Hepatocyte (in vitro differentiated cells): ENCODE measurements at regions not wholly inside any gene's neighbourhood (a gene's known extent, or its start where the extent isn't known, plus 50 kb on each side); places are given as distances from the start of the nearest gene placed in this dataset.

Experiments
- DNase-seq: peaks from one replicate; pipeline ENCODE4 v3.0.0-alpha.2; 2016; ENCODE audit warnings: low spot score
- H2AFZ ChIP-seq: fragments of 200-600 bp; sonication (generic); 2 replicates; pipeline ENCODE4 v1.6.0; 2016; ENCODE audit warnings: antibody characterized with exemption, mild to moderate bottlenecking
- H3K27ac ChIP-seq: fragments of 200-600 bp; sonication (generic); 2 replicates; pipeline ENCODE4 v1.5.1; 2016; ENCODE audit warnings: mild to moderate bottlenecking
- H3K27me3 ChIP-seq: fragments of 200-600 bp; sonication (generic); 2 replicates; pipeline ENCODE4 v1.6.1; 2016
- H3K36me3 ChIP-seq: fragments of 200-600 bp; sonication (generic); replicated peaks from 2 replicates; pipeline ENCODE4 v1.5.1; 2016; ENCODE audit warnings: low read depth; ENCODE audit not compliant: insufficient read depth
- H3K4me1 ChIP-seq: fragments of 200-600 bp; sonication (generic); 2 replicates; pipeline ENCODE4 v1.5.1; 2016; ENCODE audit warnings: mild to moderate bottlenecking, moderate library complexity; ENCODE audit not compliant: insufficient read depth
- H3K4me2 ChIP-seq: fragments of 200-600 bp; sonication (generic); 2 replicates; pipeline ENCODE4 v1.6.0; 2016
- H3K4me3 ChIP-seq: fragments of 200-600 bp; sonication (generic); 2 replicates; pipeline ENCODE4 v1.5.1; 2016; ENCODE audit warnings: mild to moderate bottlenecking
- H3K79me2 ChIP-seq: fragments of 200-600 bp; sonication (generic); 2 replicates; pipeline ENCODE4 v1.6.0; 2017; ENCODE audit warnings: mild to moderate bottlenecking
- H3K9me2 ChIP-seq: fragments of 200-600 bp; sonication (generic); replicated peaks from 2 replicates; pipeline ENCODE4 v1.6.0; 2017; ENCODE audit warnings: mild to moderate bottlenecking; ENCODE audit not compliant: insufficient read depth
- H3K9me3 ChIP-seq: fragments of 200-600 bp; sonication (generic); 2 replicates; pipeline ENCODE4 v1.5.1; 2016; ENCODE audit warnings: low read depth, mild to moderate bottlenecking
- H4K20me1 ChIP-seq: fragments of 200-600 bp; sonication (generic); 2 replicates; pipeline ENCODE4 v1.6.0; 2016; ENCODE audit warnings: mild to moderate bottlenecking; ENCODE audit not compliant: insufficient read depth, poor library complexity, severe bottlenecking
- EZH2 ChIP-seq: fragments of 200-600 bp; sonication (generic); IDR thresholded peaks from 2 replicates; pipeline ENCODE4 v1.6.1; 2016; ENCODE audit warnings: antibody characterized with exemption, mild to moderate bottlenecking, borderline replicate concordance
- EZH2phosphoT487 ChIP-seq: fragments of 200-600 bp; sonication (generic); IDR thresholded peaks from one replicate; pipeline ENCODE4 v1.6.1; 2018; ENCODE audit warnings: antibody characterized with exemption, mild to moderate bottlenecking, low read depth, moderate library complexity; ENCODE audit not compliant: unreplicated experiment, severe bottlenecking
- WGBS: methylation state at CpG from one replicate; pipeline ENCODE4 v1.1.6; 2016; ENCODE audit warnings: low lambda C conversion rate; ENCODE audit errors: missing lambda C conversion rate; 5-methylcytosine and 5-hydroxymethylcytosine counted together
- TF ChIP-seq, protein P1 (sequence below): fragments of 200-600 bp; sonication (generic); IDR thresholded peaks from 2 replicates; pipeline ENCODE4 v1.5.1; 2016; ENCODE audit warnings: antibody characterized with exemption, mild to moderate bottlenecking; ENCODE audit not compliant: poor library complexity

DNA sequence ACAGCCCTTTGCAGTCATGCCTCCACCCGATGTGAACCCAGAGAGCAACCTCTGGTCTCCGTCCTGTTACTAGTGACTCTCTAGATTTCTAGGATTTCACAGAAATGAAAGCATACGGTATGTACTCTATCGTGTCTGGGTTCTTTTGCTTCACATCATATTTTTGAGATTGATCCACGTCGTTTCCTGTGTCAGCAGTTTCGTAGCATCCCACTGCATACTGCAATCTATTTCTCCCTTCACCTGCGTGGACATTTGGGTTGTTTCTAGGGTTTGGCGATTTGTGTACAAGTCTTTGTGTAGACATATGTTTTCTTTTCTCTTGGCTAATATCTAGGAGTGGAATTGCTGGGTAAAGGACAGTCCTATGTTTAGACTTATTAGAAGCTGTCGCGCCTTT lies 119.8 kb upstream of the PCBD1 start:
- Histone ChIP-seq H3K4me1 (no peaks in the 10 kb centered on the region), H3K4me2 (no peak overlapping the region), H3K36me3 (no peaks in the 10 kb centered on the region), H3K9me2 (no peaks in the 10 kb centered on the region), H4K20me1 (no peaks in the 10 kb centered on the region), H3K27me3 (no peaks in the 10 kb centered on the region), H2AFZ (no peak overlapping the region), H3K79me2 (no peaks in the 10 kb centered on the region), H3K9me3 (no peaks in the 10 kb centered on the region), H3K4me3 (no peak overlapping the region), H3K27ac (no peak overlapping the region)
- TF ChIP-seq EZH2 (no peak), EZH2phosphoT487 (no peak)
- TF ChIP-seq, protein P1, sequence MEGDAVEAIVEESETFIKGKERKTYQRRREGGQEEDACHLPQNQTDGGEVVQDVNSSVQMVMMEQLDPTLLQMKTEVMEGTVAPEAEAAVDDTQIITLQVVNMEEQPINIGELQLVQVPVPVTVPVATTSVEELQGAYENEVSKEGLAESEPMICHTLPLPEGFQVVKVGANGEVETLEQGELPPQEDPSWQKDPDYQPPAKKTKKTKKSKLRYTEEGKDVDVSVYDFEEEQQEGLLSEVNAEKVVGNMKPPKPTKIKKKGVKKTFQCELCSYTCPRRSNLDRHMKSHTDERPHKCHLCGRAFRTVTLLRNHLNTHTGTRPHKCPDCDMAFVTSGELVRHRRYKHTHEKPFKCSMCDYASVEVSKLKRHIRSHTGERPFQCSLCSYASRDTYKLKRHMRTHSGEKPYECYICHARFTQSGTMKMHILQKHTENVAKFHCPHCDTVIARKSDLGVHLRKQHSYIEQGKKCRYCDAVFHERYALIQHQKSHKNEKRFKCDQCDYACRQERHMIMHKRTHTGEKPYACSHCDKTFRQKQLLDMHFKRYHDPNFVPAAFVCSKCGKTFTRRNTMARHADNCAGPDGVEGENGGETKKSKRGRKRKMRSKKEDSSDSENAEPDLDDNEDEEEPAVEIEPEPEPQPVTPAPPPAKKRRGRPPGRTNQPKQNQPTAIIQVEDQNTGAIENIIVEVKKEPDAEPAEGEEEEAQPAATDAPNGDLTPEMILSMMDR = no peak
- DNase-seq = no peak
- WGBS = 93% methylated on average over 11 of the region's 11 CpGs

DNA sequence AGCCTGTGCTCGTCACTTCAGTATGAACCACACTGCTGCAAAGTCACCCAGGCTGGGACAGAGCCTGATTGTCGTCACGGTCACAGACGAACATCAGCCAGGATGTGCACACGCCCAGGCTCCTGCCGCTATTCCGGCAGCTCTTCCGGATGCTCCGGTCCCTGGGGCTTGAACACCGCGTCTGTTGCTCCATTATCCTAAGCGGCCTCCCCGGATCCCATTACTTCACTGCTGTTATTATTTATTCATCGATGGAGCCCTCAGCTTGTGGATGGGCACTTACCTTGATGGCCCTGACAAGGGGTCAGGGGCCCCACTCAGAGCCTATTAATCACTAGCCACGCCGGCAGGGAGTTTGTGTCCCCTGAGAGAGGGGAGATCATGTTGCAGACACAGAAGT lies 120.8 kb upstream of the PCBD1 start:
- 81% methylated on average over 16 of the region's 16 CpGs for WGBS

DNA sequence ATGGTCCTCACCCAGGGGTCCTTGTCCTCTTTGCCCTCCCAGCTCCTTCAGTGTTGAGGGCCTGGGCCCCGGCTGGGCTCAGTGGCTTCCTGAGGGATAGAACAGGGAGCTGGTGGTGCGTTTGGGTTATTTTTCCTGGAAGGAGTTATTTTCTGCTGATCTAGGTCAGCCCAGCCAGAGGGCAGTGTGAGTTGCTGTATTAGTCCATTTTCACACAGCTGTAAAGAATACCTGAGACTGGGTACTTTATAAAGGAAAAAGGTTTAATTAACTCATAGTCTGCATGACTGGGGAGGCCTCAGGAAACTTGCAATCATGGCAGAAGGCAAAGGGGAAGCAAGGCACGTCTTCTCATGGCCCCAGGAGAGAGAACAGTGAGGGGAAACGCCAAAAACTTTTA lies 122.4 kb upstream of the PCBD1 start:
- WGBS = 67% methylated on average over 4 of the region's 4 CpGs
- H3K9me2 ChIP-seq = no peaks in the 10 kb centered on the region

More for the DNA sequence above, 120.8 kb upstream of the PCBD1 start:
- TF ChIP-seq EZH2 = no peak
- TF ChIP-seq, protein P1 = no peak
- TF ChIP-seq EZH2phosphoT487 = no peak
- Histone ChIP-seq H3K9me2 (no peaks in the 10 kb centered on the region), H2AFZ (no peak overlapping the region), H3K4me3 (no peak overlapping the region), H3K79me2 (no peaks in the 10 kb centered on the region), H3K27me3 (no peaks in the 10 kb centered on the region), H3K4me1 (no peaks in the 10 kb centered on the region), H3K4me2 (no peak overlapping the region), H3K36me3 (no peaks in the 10 kb centered on the region), H3K27ac (no peak overlapping the region), H4K20me1 (no peaks in the 10 kb centered on the region), H3K9me3 (no peaks in the 10 kb centered on the region)
- DNase-seq = no peak

More for the DNA sequence above, 122.4 kb upstream of the PCBD1 start:
- H3K4me2 ChIP-seq = no peak overlapping the region
- H3K27ac ChIP-seq = no peak overlapping the region
- H2AFZ ChIP-seq = no peak overlapping the region
- H3K27me3 ChIP-seq = no peaks in the 10 kb centered on the region
- H3K36me3 ChIP-seq = no peaks in the 10 kb centered on the region
- H3K4me1 ChIP-seq = no peaks in the 10 kb centered on the region
- no peak overlapping the region for H3K4me3 ChIP-seq
- H3K9me3 ChIP-seq = no peaks in the 10 kb centered on the region
- TF ChIP-seq EZH2 = no peak
- TF ChIP-seq, protein P1 = peak; percentile 18
- no peaks in the 10 kb centered on the region for H3K79me2 ChIP-seq
- H4K20me1 ChIP-seq = no peaks in the 10 kb centered on the region
- DNase-seq = no peak
